SHP77 treated with DMSO at 0.1 percent for 48 hours (cell line): ENCODE measurements at regions not wholly inside any gene's neighbourhood (a gene's known extent, or its start where the extent isn't known, plus 50 kb on each side); places are given as distances from the start of the nearest gene placed in this dataset.
"Not testable (repeated sequence)": the region's sequence is repeated elsewhere in the genome, so short reads cannot be mapped to it uniquely, and the experiment has no call there.

ENCODE experiments used
- DNase-seq: peaks from one replicate; lab custom pipeline; 2025; lab: John Stamatoyannopoulos, UW

- DNase-seq, result no peak
These were observed 953.1 kb upstream of the ADGRL4 start for GRCh38 chr1:79959635-79960034.

- DNase-seq, result no peak
These were observed 949.4 kb upstream of the ADGRL4 start for GRCh38 chr1:79955966-79956365.

GRCh38 chr1:79950511-79950910 is 944.0 kb upstream of the ADGRL4 start:
- DNase-seq, result no peak

GRCh38 chr1:79945391-79945790 is 938.9 kb upstream of the ADGRL4 start:
- DNase-seq, result no peak

- no peak for DNase-seq
These were observed 922.8 kb upstream of the ADGRL4 start for GRCh38 chr1:79929356-79929755.

- no peak for DNase-seq
These were observed 922.4 kb upstream of the ADGRL4 start for GRCh38 chr1:79928901-79929300.

GRCh38 chr1:79920960-79921669 is 914.6 kb upstream of the ADGRL4 start:
- DNase-seq, result no peak

GRCh38 chr1:79914896-79915295 is 908.4 kb upstream of the ADGRL4 start:
- no peak for DNase-seq

- DNase-seq, result no peak
These were observed 906.3 kb upstream of the ADGRL4 start for GRCh38 chr1:79912813-79913212.

GRCh38 chr1:79903321-79903720 is 896.8 kb upstream of the ADGRL4 start:
- DNase-seq, result no peak

GRCh38 chr1:79902418-79902817 is 895.9 kb upstream of the ADGRL4 start:
- no peak for DNase-seq

- no peak for DNase-seq
These were observed 893.4 kb upstream of the ADGRL4 start for GRCh38 chr1:79899914-79900313.

- DNase-seq, result no peak
These were observed 889.6 kb upstream of the ADGRL4 start for GRCh38 chr1:79896140-79896539.

- DNase-seq, result no peak
These were observed 889.0 kb upstream of the ADGRL4 start for GRCh38 chr1:79895573-79895972.

- not testable (repeated sequence) for DNase-seq
These were observed 887.6 kb upstream of the ADGRL4 start for GRCh38 chr1:79894129-79894528.

GRCh38 chr1:79887059-79887458 is 880.5 kb upstream of the ADGRL4 start:
- DNase-seq, result no peak

GRCh38 chr1:79885101-79885500 is 878.6 kb upstream of the ADGRL4 start:
- DNase-seq, result no peak

- no peak for DNase-seq
These were observed 870.6 kb upstream of the ADGRL4 start for GRCh38 chr1:79877086-79877485.

- DNase-seq, result no peak
These were observed 868.7 kb upstream of the ADGRL4 start for GRCh38 chr1:79875187-79875586.

GRCh38 chr1:79874289-79874688 is 867.8 kb upstream of the ADGRL4 start:
- no peak for DNase-seq

- DNase-seq, result no peak
These were observed 852.9 kb upstream of the ADGRL4 start for GRCh38 chr1:79859212-79859948.

- no peak for DNase-seq
These were observed 845.5 kb upstream of the ADGRL4 start for GRCh38 chr1:79852004-79852403.

- DNase-seq, result no peak
These were observed 842.9 kb upstream of the ADGRL4 start for GRCh38 chr1:79849388-79849787.

- DNase-seq, result no peak
These were observed 841.8 kb upstream of the ADGRL4 start for GRCh38 chr1:79848316-79848715.
